ENCODE measurements at regions not wholly inside any gene's neighbourhood (a gene's known extent, or its start where the extent isn't known, plus 50 kb on each side); places are given as distances from the start of the nearest gene placed in this dataset.

DNA sequence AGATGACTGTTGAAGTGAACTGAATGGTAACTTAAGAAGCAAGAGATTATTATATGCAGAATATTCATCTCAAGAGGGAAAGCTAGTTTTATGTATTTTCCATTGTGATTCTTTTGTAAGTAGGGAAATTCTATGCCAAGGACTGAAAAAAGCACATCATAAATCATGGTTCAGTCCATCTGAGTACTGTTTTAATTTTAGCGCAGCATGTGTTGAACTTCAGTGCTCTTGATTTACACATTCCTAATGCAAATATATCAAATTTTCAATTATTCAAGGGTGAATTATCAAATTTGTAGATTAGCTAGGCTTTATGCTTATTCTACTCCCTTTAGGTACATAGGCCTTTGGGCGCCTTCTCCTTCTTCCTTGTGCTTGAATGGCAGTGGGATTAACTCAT lies 50.3 kb upstream of the TCF12 start:
- Mint-ChIP-seq H3K27me3 (no peaks in the 10 kb centered on the region), H3K9me3 (no peaks in the 10 kb centered on the region), H3K36me3 (no peaks in the 10 kb centered on the region), H3K4me3 (no peak overlapping the region), H3K27ac (no peak overlapping the region), H3K4me1 (ENCODE audit: low read depth) (no peaks in the 10 kb centered on the region)
- intact Hi-C loops (cut with micrococcal nuclease): no loop called here
- CTCF ChIA-PET: interaction anchor here (0.6 to 7.6 kb wide), 2 partner anchors 375 to 809 kb away, joined by 3 to 209 read pairs; no protein-coding TSS in a partner anchor
- no peak for DNase-seq
- POLR2A ChIA-PET: no interaction called here

DNA sequence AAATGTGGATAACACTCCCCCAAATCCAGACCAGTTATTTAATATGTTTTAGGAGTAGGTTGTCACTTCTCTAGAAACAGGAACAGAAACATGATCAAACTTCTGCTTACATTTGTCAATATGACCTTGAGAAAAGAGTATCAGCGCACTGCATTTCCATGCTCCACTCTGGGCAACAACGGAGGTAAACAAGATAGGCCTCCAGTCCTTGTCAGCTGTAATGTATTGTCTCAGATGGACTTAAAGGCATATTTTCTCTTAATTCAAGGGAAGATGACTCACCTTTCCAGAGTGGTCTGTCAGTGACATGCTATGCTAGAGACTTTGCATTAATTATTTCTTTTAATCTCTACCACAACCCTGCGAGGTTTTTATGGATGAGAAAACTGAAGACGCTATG lies 51.6 kb upstream of the TCF12 start:
- no peaks in the 10 kb centered on the region for H3K27me3 Mint-ChIP-seq
- no peak for DNase-seq
- H3K4me3 Mint-ChIP-seq: no peak overlapping the region
- intact Hi-C loops (cut with micrococcal nuclease): no loop called here
- no peaks in the 10 kb centered on the region for H3K36me3 Mint-ChIP-seq
- H3K9me3 Mint-ChIP-seq: no peaks in the 10 kb centered on the region
- ChIA-PET CTCF (no interaction called here), POLR2A (no interaction called here)
- no peaks in the 10 kb centered on the region for H3K4me1 Mint-ChIP-seq (ENCODE audit: low read depth)
- no peak overlapping the region for H3K27ac Mint-ChIP-seq

DNA sequence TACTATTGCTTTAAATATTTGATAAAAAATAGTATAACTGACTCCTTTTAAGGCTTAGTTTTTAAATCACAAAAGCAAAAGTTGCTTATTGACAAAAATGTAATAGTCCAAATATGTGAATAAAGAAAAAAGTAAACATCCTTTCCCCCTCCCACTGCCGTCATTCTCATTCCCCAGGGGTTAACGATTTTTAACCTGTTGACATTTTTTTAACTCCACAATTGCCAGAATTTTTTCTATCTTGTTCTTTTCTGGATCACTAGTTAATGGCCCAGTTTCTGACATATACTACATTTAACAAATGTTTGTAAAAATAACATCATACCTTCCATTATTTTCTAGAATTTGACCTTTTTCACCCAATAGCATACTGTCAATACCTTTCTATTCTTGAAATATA lies 60.6 kb upstream of the TCF12 start:
- CTCF ChIA-PET: no interaction called here
- DNase-seq: no peak
- no peaks in the 10 kb centered on the region for H3K9me3 Mint-ChIP-seq

DNA sequence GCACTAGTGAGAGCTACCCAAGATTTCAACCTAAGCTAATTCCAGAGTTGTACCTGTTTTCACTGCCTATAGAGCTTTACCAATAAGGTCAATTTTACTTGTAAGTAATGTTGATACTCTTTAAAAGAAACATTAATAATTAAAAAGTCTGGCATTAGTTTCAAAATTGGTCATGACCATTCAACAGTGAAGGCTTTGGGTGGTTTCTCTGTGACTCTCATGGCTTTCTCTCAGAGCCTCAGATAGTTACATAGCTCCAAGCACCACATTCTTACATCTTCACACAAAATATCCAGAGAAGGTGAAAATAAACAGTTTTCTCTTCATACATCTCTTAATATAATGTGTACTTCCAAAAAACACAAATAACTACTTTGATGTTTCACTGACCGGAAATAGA lies 61.5 kb upstream of the TCF12 start:
- H3K9me3 Mint-ChIP-seq: no peaks in the 10 kb centered on the region
- ChIA-PET CTCF (interaction anchor here (0.8 kb wide), 1 partner anchor 366 kb away, joined by 4 read pairs; no protein-coding TSS in a partner anchor), POLR2A (no interaction called here)
- DNase-seq: no peak
- intact Hi-C loops (cut with micrococcal nuclease): no loop called here
- no peaks in the 10 kb centered on the region for H3K4me1 Mint-ChIP-seq (ENCODE audit: low read depth)
- peaks cover 3% of the 10 kb centered on the region for H3K27me3 Mint-ChIP-seq
- no peak overlapping the region for H3K4me3 Mint-ChIP-seq
- no peak overlapping the region for H3K27ac Mint-ChIP-seq
- peaks cover 1% of the 10 kb centered on the region for H3K36me3 Mint-ChIP-seq

More for the DNA sequence above, 60.6 kb upstream of the TCF12 start:
- Mint-ChIP-seq H3K27ac (no peak overlapping the region), H3K4me3 (no peak overlapping the region), H3K36me3 (peaks cover 1% of the 10 kb centered on the region), H3K4me1 (ENCODE audit: low read depth) (no peaks in the 10 kb centered on the region), H3K27me3 (peaks cover 3% of the 10 kb centered on the region)
- POLR2A ChIA-PET: no interaction called here
- intact Hi-C loops (cut with micrococcal nuclease): no loop called here

DNA sequence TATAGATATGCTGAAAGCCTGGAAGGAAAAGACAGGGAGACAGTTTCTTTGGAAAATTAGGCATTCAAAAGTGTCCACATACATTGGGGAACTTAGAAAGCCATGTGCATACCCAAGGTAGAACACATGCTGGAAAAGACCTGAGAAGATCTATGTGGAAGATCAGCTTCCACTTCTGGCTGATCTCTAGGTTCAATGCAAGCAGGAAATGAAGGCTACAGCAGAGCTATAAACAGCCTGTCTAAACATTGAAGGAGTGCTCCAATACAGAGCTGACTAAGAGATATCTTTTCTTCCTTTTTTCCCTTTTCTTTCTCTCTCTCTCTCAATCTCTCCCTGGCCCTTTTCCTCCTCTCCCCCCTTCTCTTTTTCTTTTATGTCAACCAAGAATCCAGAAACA lies 73.6 kb upstream of the TCF12 start:
- Mint-ChIP-seq H3K27ac (no peak overlapping the region), H3K9me3 (no peaks in the 10 kb centered on the region), H3K4me1 (ENCODE audit: low read depth) (no peaks in the 10 kb centered on the region), H3K27me3 (peaks cover 2% of the 10 kb centered on the region), H3K36me3 (no peaks in the 10 kb centered on the region), H3K4me3 (no peak overlapping the region)
- CTCF ChIA-PET: interaction anchor here (1.0 kb wide), 1 partner anchor 354 kb away, joined by 3 read pairs; no protein-coding TSS in a partner anchor
- POLR2A ChIA-PET: no interaction called here
- DNase-seq: no peak
- intact Hi-C loops (cut with micrococcal nuclease): no loop called here

DNA sequence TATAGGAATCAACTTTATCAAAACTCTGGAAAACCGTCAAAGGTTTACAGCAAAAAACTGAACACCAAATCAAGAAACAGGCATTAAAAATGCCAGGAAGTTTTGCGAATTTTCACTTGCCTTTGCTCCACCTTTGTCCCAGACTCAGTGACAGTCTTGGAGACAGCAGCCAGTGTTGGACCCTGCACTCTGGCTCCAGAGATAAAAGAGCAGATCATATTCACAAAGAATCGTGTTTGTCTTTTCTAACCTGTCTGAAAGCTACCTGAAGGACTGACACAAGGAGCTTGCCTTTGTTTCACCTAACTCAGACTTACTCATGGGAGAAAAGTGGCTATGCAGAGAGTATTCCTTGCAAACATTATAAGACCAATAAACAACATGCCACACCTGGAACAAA lies 74.0 kb upstream of the TCF12 start:
- intact Hi-C loops (cut with micrococcal nuclease): no loop called here
- Mint-ChIP-seq H3K4me1 (ENCODE audit: low read depth) (no peaks in the 10 kb centered on the region), H3K36me3 (no peaks in the 10 kb centered on the region), H3K9me3 (no peaks in the 10 kb centered on the region), H3K27ac (no peak overlapping the region), H3K27me3 (peaks cover 2% of the 10 kb centered on the region), H3K4me3 (no peak overlapping the region)
- DNase-seq: no peak
- ChIA-PET POLR2A (no interaction called here), CTCF (interaction anchor here (1.0 kb wide), 1 partner anchor 353 kb away, joined by 3 read pairs; no protein-coding TSS in a partner anchor)

DNA sequence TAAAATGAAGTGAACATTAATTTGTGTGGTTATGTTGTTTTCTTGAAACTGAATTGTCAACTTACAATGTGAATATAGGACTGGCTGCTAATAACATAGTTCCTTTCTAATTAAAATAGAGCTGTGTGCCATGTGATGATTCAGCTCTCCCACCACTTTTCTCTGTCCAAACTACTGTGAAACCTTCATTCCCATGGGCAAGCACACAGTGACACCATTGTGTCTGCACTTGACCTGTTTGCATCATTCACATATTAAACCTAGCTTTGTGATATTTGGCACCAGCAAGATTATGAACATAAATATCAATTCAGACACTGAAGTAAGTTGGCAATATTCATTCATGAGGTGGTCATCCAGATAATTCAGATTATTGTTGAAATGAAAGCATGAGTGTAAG lies 78.8 kb upstream of the TCF12 start:
- peaks cover 2% of the 10 kb centered on the region for H3K27me3 Mint-ChIP-seq
- no peaks in the 10 kb centered on the region for H3K9me3 Mint-ChIP-seq
- H3K27ac Mint-ChIP-seq: no peak overlapping the region
- no peak overlapping the region for H3K4me3 Mint-ChIP-seq
- no peak for DNase-seq
- POLR2A ChIA-PET: interaction anchor here (0.5 kb wide), 1 partner anchor 107 kb away, joined by 6 read pairs; no protein-coding TSS in a partner anchor
- intact Hi-C loops (cut with micrococcal nuclease): no loop called here
- H3K4me1 Mint-ChIP-seq (ENCODE audit: low read depth): no peaks in the 10 kb centered on the region
- CTCF ChIA-PET: interaction anchor here (0.9 kb wide), 1 partner anchor 30 kb away, joined by 4 read pairs; no protein-coding TSS in a partner anchor
- no peaks in the 10 kb centered on the region for H3K36me3 Mint-ChIP-seq

DNA sequence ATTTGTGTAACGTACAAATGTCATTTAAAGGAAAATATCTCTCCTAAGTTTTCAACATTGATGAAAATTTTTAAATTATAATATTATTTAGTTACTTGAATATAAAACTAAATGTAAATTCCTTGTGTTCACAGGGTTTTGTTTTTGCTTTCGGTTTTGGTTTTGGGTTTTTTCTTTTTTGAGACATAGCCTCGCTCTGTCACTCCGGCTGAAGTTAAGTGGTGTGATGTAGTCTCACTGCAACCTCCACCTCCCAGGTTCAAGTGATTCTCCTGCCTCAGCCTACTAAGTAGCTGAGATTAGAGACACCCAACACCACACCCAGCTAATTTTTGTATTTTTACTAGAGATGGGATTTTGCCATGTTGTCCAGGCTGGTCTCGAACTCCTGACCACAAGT lies 79.3 kb upstream of the TCF12 start:
- Mint-ChIP-seq H3K4me3 (no peak overlapping the region), H3K27ac (no peak overlapping the region), H3K9me3 (no peaks in the 10 kb centered on the region), H3K4me1 (ENCODE audit: low read depth) (no peaks in the 10 kb centered on the region), H3K36me3 (no peaks in the 10 kb centered on the region), H3K27me3 (peaks cover 2% of the 10 kb centered on the region)
- intact Hi-C loops (cut with micrococcal nuclease): no loop called here
- POLR2A ChIA-PET: no interaction called here
- DNase-seq: no peak
- CTCF ChIA-PET: interaction anchor here (0.9 kb wide), 1 partner anchor 31 kb away, joined by 4 read pairs; no protein-coding TSS in a partner anchor

DNA sequence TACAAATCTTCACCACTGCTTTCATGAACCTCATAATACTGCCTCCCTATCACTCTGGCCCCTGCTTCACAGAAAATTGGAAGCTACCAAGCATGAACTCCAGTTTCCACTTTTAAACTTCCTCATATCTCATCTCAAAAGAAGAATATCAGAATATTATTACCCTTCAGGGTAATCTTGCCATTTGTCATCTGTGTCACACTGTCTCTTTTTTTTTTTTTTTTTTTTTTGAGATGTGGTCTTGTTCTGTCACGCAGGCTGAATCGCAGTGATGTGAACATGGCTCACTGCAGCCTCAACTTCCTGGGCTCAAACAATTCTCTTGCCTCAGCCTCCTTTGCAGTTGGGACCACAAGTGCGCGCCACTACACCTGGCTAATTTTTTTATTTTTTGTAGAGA lies 80.4 kb upstream of the TCF12 start:
- H3K36me3 Mint-ChIP-seq: no peaks in the 10 kb centered on the region
- no peak overlapping the region for H3K4me3 Mint-ChIP-seq
- intact Hi-C loops (cut with micrococcal nuclease): no loop called here
- H3K9me3 Mint-ChIP-seq: no peaks in the 10 kb centered on the region
- H3K4me1 Mint-ChIP-seq (ENCODE audit: low read depth): no peaks in the 10 kb centered on the region
- DNase-seq: no peak
- CTCF ChIA-PET: no interaction called here
- peaks cover 2% of the 10 kb centered on the region for H3K27me3 Mint-ChIP-seq
- H3K27ac Mint-ChIP-seq: no peak overlapping the region
- POLR2A ChIA-PET: no interaction called here

DNA sequence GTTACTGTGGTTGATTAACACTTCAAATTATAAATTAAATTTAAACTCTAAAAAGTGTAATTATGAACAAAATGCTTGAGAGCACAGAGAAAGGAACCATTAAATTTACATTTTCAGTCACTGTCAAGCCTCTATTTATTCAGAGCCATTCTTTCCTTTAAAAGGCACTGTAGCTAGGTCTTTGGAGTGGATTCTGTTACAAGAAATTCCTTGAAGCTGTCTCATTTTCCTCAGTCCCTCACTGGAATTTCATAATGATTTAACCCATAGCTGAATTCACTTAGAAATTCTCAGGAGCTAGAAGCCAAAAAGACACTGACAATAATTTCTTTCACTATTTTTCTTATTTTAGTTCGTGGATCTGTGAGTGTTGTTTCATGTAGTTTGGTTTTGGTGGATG lies 81.2 kb upstream of the TCF12 start:
- Mint-ChIP-seq H3K9me3 (no peaks in the 10 kb centered on the region), H3K4me3 (no peak overlapping the region), H3K4me1 (ENCODE audit: low read depth) (no peaks in the 10 kb centered on the region), H3K27me3 (peaks cover 2% of the 10 kb centered on the region), H3K27ac (no peak overlapping the region), H3K36me3 (no peaks in the 10 kb centered on the region)
- POLR2A ChIA-PET: no interaction called here
- CTCF ChIA-PET: no interaction called here
- no peak for DNase-seq
- intact Hi-C loops (cut with micrococcal nuclease): no loop called here

DNA sequence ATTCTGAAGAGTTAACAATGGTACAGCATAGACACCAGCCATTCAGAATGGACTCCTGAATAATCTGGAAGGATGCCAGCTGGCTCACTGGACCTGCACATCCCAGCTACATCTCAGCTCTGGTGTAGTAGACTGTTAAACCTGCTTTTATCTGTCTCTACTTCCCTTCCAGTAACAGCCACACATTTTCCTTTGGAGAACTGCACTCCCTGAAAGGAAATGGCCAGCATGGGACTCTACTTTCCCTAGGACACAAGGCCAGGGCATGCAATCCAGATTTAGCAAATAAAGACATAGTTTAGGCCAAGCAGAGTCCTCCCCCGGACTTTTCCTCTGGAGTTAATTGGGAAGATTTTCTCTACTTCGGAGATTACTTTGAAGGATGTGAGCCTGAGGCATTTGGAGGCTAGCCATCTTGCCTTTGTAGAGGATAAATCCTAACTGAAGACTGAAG lies 82.7 kb upstream of the TCF12 start:
- H3K36me3 Mint-ChIP-seq: no peaks in the 10 kb centered on the region

DNA sequence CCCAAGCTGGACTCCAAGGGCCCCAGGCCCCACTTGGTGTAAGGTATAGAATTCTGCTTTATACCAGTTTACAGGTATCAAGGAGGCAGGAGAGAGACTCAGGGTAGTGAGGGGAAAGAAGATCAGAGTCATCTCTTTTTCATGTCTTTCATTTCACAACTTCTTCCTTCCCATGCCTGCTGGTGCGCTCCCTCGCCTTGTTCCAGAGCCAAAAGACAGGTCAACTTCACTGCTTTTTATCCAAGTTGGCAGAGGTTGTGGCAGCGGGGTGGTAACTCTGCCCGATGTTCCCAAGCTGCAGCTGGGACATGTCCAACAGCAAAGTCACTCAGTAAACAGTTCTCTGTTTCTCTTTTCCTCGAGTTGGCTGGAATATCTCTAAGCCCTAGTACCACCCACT lies 86.3 kb upstream of the TCF12 start:
- Mint-ChIP-seq H3K4me3 (no peak overlapping the region), H3K27me3 (no peaks in the 10 kb centered on the region), H3K4me1 (ENCODE audit: low read depth) (no peaks in the 10 kb centered on the region), H3K36me3 (no peaks in the 10 kb centered on the region), H3K27ac (no peak overlapping the region), H3K9me3 (no peaks in the 10 kb centered on the region)
- ChIA-PET CTCF (no interaction called here), POLR2A (no interaction called here)
- intact Hi-C loops (cut with micrococcal nuclease): no loop called here
- no peak for DNase-seq

More for the DNA sequence above, 82.7 kb upstream of the TCF12 start:
- ChIA-PET CTCF (interaction anchor here (1.2 kb wide), 2 partner anchors 339 to 344 kb away, joined by 3 to 4 read pairs; no protein-coding TSS in a partner anchor), POLR2A (no interaction called here)
- no peak for DNase-seq
- intact Hi-C loops (cut with micrococcal nuclease): no loop called here
- Mint-ChIP-seq H3K4me3 (no peak overlapping the region), H3K27ac (no peak overlapping the region), H3K4me1 (ENCODE audit: low read depth) (no peaks in the 10 kb centered on the region), H3K9me3 (no peaks in the 10 kb centered on the region), H3K27me3 (peaks cover under 1% of the 10 kb centered on the region)

DNA sequence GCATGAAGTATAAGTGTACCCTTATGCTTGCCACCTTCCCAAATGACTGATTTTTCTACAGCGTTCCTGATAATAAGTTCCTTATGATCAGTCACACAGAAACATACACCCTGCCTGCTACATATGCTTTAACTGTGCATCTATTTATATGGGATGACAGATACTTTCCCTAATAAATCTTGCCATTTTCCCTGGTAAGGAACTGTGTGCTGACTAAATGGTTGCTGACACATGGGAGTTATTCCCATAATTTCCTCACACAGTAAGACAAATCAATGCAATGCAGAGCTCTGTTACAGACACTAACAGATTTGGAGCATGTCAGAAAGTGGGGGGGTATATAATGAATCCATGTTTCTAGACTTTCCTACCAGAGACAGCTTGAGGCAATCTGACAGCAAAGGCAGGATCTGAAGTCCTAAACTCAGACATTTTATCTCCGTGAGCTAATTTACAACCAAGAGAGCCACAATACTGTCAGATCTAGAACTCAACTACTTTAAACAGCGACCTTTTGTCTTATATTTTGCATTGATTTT lies 86.9 kb upstream of the TCF12 start:
- no peaks in the 10 kb centered on the region for H3K27me3 Mint-ChIP-seq
- no peak for DNase-seq
- H3K27ac Mint-ChIP-seq: no peak overlapping the region
- H3K4me3 Mint-ChIP-seq: no peak overlapping the region
- H3K36me3 Mint-ChIP-seq: no peaks in the 10 kb centered on the region
- H3K4me1 Mint-ChIP-seq (ENCODE audit: low read depth): no peaks in the 10 kb centered on the region
- ChIA-PET POLR2A (no interaction called here), CTCF (no interaction called here)
- intact Hi-C loops (cut with micrococcal nuclease): no loop called here
- no peaks in the 10 kb centered on the region for H3K9me3 Mint-ChIP-seq

Data from activated CD4-positive, alpha-beta memory T cell treated with anti-CD3 and anti-CD28 coated beads for 36 hours (primary cell).